SH-SY5Y (cell line): ENCODE measurements at regions not wholly inside any gene's neighbourhood (a gene's known extent, or its start where the extent isn't known, plus 50 kb on each side); places are given as distances from the start of the nearest gene placed in this dataset.

Source experiments
- GATA2 ChIP-seq: IDR thresholded peaks from 2 replicates; pipeline ENCODE4 v1.6.1; 2011; ENCODE audit warnings: mild to moderate bottlenecking, low read depth, low read length
- GATA3 ChIP-seq: IDR thresholded peaks from 2 replicates; pipeline ENCODE4 v1.6.1; 2011; ENCODE audit warnings: low read depth, mild to moderate bottlenecking, low read length, moderate library complexity

DNA sequence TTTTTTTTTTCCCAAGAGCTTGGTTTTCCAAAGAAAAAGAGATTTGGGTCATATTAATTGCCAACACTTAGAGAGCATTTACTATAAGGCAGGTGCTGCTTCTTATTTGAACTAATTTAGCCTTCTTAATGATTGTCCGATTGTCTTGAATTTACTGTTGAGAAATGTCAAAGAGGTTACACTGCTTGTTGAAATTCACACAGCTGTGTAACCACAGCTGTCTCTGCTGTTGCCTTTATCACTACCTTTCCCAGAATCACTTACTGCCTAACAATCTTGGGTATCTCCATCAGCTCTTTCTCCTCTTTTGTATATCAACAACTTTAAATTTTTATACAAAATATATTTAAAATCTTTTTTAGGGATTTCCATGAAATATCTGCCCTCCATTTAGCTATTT lies 115.6 kb downstream of the UCHL5 start:
- no peak for TF ChIP-seq GATA2
- no peak for TF ChIP-seq GATA3
